OCI-LY7 (cell line): ENCODE measurements at regions not wholly inside any gene's neighbourhood (a gene's known extent, or its start where the extent isn't known, plus 50 kb on each side); places are given as distances from the start of the nearest gene placed in this dataset.

Experiments
- BruUV-seq: library from RNA; stranded (reverse); fragments of 400-500 nt; replicated peaks from 2 replicates; lab custom pipeline; 2021; lab: Mats Ljungman, UMichigan
- CTCF ChIA-PET: fragments of 300-600 bp; sonication (Branson Sonifier 250); formaldehyde crosslinking; loops from one replicate; lab custom pipeline; 2022; ENCODE audit warnings: antibody characterized with exemption; ENCODE audit not compliant: unreplicated experiment; lab: Charles Lee
- POLR2A ChIA-PET: fragments of 300-600 bp; sonication (Branson Sonifier 250); formaldehyde crosslinking; loops from one replicate; lab custom pipeline; 2022; ENCODE audit warnings: antibody characterized with exemption; lab: Charles Lee
- DNase-seq: peaks from one replicate; pipeline ENCODE4 v3.0.0-alpha.2; 2015; ENCODE audit warnings: low spot score
- H2AFZ ChIP-seq: fragments of 200-600 bp; sonication (generic), shearing (Covaris generic); 2 replicates; pipeline ENCODE4 v1.6.1; 2014; ENCODE audit warnings: mild to moderate bottlenecking, antibody characterized with exemption, low read length, moderate library complexity
- H3K27ac ChIP-seq: fragments of 200-600 bp; sonication (generic); 2 replicates; pipeline ENCODE4 v1.5.1; 2014; ENCODE audit warnings: mixed run types, low read depth, mild to moderate bottlenecking, moderate library complexity, low read length, inconsistent platforms; ENCODE audit not compliant: poor library complexity, severe bottlenecking
- H3K36me3 ChIP-seq: fragments of 200-600 bp; sonication (generic); 2 replicates; pipeline ENCODE4 v1.6.1; 2014; ENCODE audit warnings: mild to moderate bottlenecking, antibody characterized with exemption, low read length, moderate library complexity, mixed read lengths; ENCODE audit not compliant: insufficient read depth
- H3K4me1 ChIP-seq: fragments of 200-600 bp; sonication (generic); 2 replicates; pipeline ENCODE4 v1.5.1; 2014; ENCODE audit warnings: mild to moderate bottlenecking, low read length; ENCODE audit not compliant: insufficient read depth, poor library complexity, severe bottlenecking
- H3K4me2 ChIP-seq: fragments of 200-600 bp; sonication (generic); 2 replicates; pipeline ENCODE4 v1.6.1; 2014; ENCODE audit warnings: mild to moderate bottlenecking, low read length
- H3K4me3 ChIP-seq: fragments of 200-600 bp; sonication (generic); 2 replicates; pipeline ENCODE4 v1.5.1; 2014; ENCODE audit warnings: mild to moderate bottlenecking, low read depth, low read length; ENCODE audit not compliant: poor library complexity, severe bottlenecking
- H3K79me2 ChIP-seq: fragments of 200-600 bp; sonication (generic); 2 replicates; pipeline ENCODE4 v1.6.1; 2016; ENCODE audit warnings: low read depth, mild to moderate bottlenecking, low read length, moderate library complexity, mixed read lengths; ENCODE audit not compliant: insufficient read depth
- H3K9me2 ChIP-seq: fragments of 200-600 bp; sonication (generic); 2 replicates; pipeline ENCODE4 v1.6.1; 2016; ENCODE audit warnings: mild to moderate bottlenecking, low read length, mixed read lengths; ENCODE audit not compliant: insufficient read depth
- H3K9me3 ChIP-seq: fragments of 200-600 bp; sonication (generic); 2 replicates; pipeline ENCODE4 v1.6.1; 2014; ENCODE audit warnings: mild to moderate bottlenecking, mixed run types, low read length, mixed read lengths
- H4K20me1 ChIP-seq: fragments of 200-600 bp; sonication (generic); 2 replicates; pipeline ENCODE4 v1.6.1; 2014; ENCODE audit warnings: mild to moderate bottlenecking, antibody characterized with exemption, low read length, moderate library complexity, mixed read lengths; ENCODE audit not compliant: insufficient read depth
- EZH2phosphoT487 ChIP-seq: fragments of 200-600 bp; sonication (generic); IDR thresholded peaks from 2 replicates; pipeline ENCODE4 v1.6.1; 2018; ENCODE audit warnings: low read depth, borderline replicate concordance, mild to moderate bottlenecking, mixed run types, antibody characterized with exemption, low read length, moderate library complexity, mixed read lengths
- intact Hi-C: fragments of 100-400 bp; cut with micrococcal nuclease; formaldehyde crosslinking; loops from one replicate; pipeline ENCODE4 v1.10.0; 2022; ENCODE audit not compliant: unreplicated experiment
- TF ChIP-seq, protein P1 (sequence below): fragments of 200-600 bp; sonication (generic); conservative IDR thresholded peaks from 2 replicates; pipeline ENCODE4 v1.5.1; 2014; ENCODE audit warnings: mild to moderate bottlenecking, antibody characterized with exemption, low read length, moderate library complexity, mixed read lengths

DNA sequence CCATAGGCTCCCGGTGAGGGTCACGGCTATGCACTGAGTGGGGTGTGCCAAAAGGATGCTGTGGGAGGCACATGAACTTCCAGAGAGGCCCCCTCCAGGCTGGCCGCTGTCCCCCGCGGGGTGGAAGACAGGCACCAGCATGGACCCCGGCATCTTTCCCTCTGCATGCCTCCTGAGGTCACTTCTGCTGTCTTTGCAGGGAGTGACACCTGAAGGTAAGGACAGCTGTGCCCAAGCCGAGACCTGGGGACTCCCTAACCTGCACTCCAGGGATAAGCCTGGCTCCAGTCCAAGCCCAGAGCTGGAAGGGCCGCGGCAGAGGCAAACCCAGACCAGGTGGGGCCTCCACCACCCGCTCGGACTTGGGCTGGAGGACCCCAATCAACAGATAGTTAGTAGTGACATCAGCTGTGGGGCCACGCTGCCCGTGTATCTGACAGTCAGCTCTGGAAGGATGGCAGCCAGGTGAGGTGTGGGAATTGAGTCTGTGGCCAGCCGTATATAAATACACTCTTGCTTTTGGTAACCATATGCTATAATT lies 340.7 kb upstream of the MKI67 start:
- H3K4me1 ChIP-seq = no peaks in the 10 kb centered on the region
- no peak overlapping the region for H3K4me3 ChIP-seq
- no peak overlapping the region for H3K27ac ChIP-seq
- no peaks in the 10 kb centered on the region for H4K20me1 ChIP-seq
- no peak overlapping the region for H2AFZ ChIP-seq
- H3K4me2 ChIP-seq = no peak overlapping the region
- DNase-seq = no peak
- no peaks in the 10 kb centered on the region for H3K9me2 ChIP-seq
- H3K79me2 ChIP-seq = no peaks in the 10 kb centered on the region
- no peaks in the 10 kb centered on the region for H3K36me3 ChIP-seq
- TF ChIP-seq, protein P1, sequence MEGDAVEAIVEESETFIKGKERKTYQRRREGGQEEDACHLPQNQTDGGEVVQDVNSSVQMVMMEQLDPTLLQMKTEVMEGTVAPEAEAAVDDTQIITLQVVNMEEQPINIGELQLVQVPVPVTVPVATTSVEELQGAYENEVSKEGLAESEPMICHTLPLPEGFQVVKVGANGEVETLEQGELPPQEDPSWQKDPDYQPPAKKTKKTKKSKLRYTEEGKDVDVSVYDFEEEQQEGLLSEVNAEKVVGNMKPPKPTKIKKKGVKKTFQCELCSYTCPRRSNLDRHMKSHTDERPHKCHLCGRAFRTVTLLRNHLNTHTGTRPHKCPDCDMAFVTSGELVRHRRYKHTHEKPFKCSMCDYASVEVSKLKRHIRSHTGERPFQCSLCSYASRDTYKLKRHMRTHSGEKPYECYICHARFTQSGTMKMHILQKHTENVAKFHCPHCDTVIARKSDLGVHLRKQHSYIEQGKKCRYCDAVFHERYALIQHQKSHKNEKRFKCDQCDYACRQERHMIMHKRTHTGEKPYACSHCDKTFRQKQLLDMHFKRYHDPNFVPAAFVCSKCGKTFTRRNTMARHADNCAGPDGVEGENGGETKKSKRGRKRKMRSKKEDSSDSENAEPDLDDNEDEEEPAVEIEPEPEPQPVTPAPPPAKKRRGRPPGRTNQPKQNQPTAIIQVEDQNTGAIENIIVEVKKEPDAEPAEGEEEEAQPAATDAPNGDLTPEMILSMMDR = no peak
- TF ChIP-seq EZH2phosphoT487 = no peak
- H3K9me3 ChIP-seq = no peaks in the 10 kb centered on the region
- ChIA-PET POLR2A (interaction anchor here (0.6 kb wide), 1 partner anchor 13 kb away, joined by 3 read pairs; no protein-coding TSS in a partner anchor), CTCF (no interaction called here)
- BruUV-seq = no TSS peak
- intact Hi-C loops = no loop called here

DNA sequence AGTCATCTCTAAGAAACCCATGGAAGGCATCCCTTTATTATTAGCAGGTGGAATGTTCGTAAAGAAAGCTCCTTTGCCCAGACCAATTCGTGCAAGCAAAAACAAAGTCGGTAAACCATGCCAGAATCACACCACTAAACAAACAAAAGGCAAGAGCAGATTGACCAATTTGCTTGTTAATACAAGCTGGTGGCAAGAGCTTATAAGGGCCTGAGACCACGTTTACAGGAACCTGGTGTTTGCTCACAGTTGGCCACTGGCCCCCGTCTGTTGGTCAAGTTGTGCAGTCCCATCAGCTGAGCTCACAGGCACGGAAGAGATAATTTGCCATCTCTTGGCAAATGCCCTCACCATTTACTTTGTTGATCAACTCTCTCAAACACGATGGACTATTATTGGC lies 342.2 kb upstream of the MKI67 start:
- TF ChIP-seq, protein P1 = no peak
- no peak for TF ChIP-seq EZH2phosphoT487
- Histone ChIP-seq H3K27ac (no peak overlapping the region), H3K36me3 (no peaks in the 10 kb centered on the region), H3K4me2 (no peak overlapping the region), H3K4me1 (no peaks in the 10 kb centered on the region), H3K4me3 (no peak overlapping the region), H3K79me2 (no peaks in the 10 kb centered on the region), H3K9me2 (no peaks in the 10 kb centered on the region), H4K20me1 (no peaks in the 10 kb centered on the region), H2AFZ (no peak overlapping the region), H3K9me3 (no peaks in the 10 kb centered on the region)
- intact Hi-C loops = no loop called here
- no peak for DNase-seq
- ChIA-PET POLR2A (no interaction called here), CTCF (no interaction called here)
- BruUV-seq = no TSS peak

DNA sequence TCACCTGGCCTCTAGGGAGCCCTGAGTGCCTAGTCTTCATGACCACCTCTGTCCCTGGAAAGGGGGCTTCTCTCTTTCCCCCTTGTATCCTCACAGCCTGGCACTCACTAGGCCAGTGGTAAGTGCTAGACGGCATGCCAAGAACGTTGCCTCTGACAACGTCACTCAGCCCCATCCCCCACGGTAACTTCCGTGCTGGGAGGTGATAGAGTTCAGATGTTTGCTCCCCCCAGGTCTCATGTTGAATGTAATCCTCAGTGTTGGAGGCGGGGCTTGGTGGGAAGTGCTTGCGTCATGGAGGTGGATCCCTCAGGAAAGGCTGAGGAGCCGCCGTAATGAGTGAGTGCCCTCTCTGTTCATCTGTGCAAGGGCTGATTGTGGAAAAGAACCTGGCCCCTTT lies 343.3 kb upstream of the MKI67 start:
- H3K9me2 ChIP-seq = no peaks in the 10 kb centered on the region
- no peak overlapping the region for H2AFZ ChIP-seq
- no TSS peak for BruUV-seq
- no peaks in the 10 kb centered on the region for H3K4me1 ChIP-seq
- H3K27ac ChIP-seq = no peak overlapping the region
- no peak overlapping the region for H3K4me3 ChIP-seq
- TF ChIP-seq, protein P1 = no peak
- no peak for TF ChIP-seq EZH2phosphoT487
- H4K20me1 ChIP-seq = no peaks in the 10 kb centered on the region
- ChIA-PET POLR2A (no interaction called here), CTCF (no interaction called here)
- H3K4me2 ChIP-seq = no peak overlapping the region
- intact Hi-C loops = no loop called here
- no peaks in the 10 kb centered on the region for H3K79me2 ChIP-seq
- H3K9me3 ChIP-seq = no peaks in the 10 kb centered on the region
- DNase-seq = no peak
- no peaks in the 10 kb centered on the region for H3K36me3 ChIP-seq
